ENCODE measurements at regions not wholly inside any gene's neighbourhood (a gene's known extent, or its start where the extent isn't known, plus 50 kb on each side); places are given as distances from the start of the nearest gene placed in this dataset.

GRCh38 chr4:81923140-81923539, 450.7 kb downstream of the HNRNPD start:
- TF ChIP-seq, protein P1, sequence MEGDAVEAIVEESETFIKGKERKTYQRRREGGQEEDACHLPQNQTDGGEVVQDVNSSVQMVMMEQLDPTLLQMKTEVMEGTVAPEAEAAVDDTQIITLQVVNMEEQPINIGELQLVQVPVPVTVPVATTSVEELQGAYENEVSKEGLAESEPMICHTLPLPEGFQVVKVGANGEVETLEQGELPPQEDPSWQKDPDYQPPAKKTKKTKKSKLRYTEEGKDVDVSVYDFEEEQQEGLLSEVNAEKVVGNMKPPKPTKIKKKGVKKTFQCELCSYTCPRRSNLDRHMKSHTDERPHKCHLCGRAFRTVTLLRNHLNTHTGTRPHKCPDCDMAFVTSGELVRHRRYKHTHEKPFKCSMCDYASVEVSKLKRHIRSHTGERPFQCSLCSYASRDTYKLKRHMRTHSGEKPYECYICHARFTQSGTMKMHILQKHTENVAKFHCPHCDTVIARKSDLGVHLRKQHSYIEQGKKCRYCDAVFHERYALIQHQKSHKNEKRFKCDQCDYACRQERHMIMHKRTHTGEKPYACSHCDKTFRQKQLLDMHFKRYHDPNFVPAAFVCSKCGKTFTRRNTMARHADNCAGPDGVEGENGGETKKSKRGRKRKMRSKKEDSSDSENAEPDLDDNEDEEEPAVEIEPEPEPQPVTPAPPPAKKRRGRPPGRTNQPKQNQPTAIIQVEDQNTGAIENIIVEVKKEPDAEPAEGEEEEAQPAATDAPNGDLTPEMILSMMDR (IDR thresholded peaks at IDR 0.05) = no peak
- TF ChIP-seq ZFX (IDR thresholded peaks at IDR 0.05; ENCODE audit: borderline replicate concordance) = no peak

Measured in 22Rv1 (cell line).